Activated CD4-positive, alpha-beta memory T cell treated with anti-CD3 and anti-CD28 coated beads for 36 hours (primary cell): ENCODE measurements at regions not wholly inside any gene's neighbourhood (a gene's known extent, or its start where the extent isn't known, plus 50 kb on each side); places are given as distances from the start of the nearest gene placed in this dataset.
"Not testable (repeated sequence)": the region's sequence is repeated elsewhere in the genome, so short reads cannot be mapped to it uniquely, and the experiment has no call there.

ENCODE experiments used
- CTCF ChIA-PET: fragments of 350-600 bp; sonication (Branson Sonifier 250); formaldehyde crosslinking; loops from one replicate; lab custom pipeline; 2021; ENCODE audit warnings: antibody characterized with exemption, inconsistent platforms; lab: Charles Lee
- POLR2A ChIA-PET: fragments of 350-600 bp; sonication (Branson Sonifier 250); formaldehyde crosslinking; loops from one replicate; lab custom pipeline; 2021; ENCODE audit warnings: antibody characterized with exemption; lab: Charles Lee
- DNase-seq: peaks from one replicate; pipeline ENCODE4 v3.0.0-alpha.2; 2020
- H3K27ac Mint-ChIP-seq: one replicate; pipeline ENCODE4 v1.8.0; 2021; ENCODE audit warnings: mixed read lengths
- H3K27me3 Mint-ChIP-seq: one replicate; pipeline ENCODE4 v1.8.0; 2021; ENCODE audit warnings: mixed read lengths
- H3K36me3 Mint-ChIP-seq: one replicate; pipeline ENCODE4 v1.8.0; 2021; ENCODE audit warnings: mixed read lengths
- H3K4me1 Mint-ChIP-seq: one replicate; pipeline ENCODE4 v1.8.0; 2021; ENCODE audit warnings: low read depth, mixed read lengths
- H3K4me3 Mint-ChIP-seq: one replicate; pipeline ENCODE4 v1.8.0; 2021; ENCODE audit warnings: mild to moderate bottlenecking, mixed read lengths
- H3K9me3 Mint-ChIP-seq: one replicate; pipeline ENCODE4 v1.8.0; 2021; ENCODE audit warnings: mixed read lengths
- intact Hi-C: fragments of 100-400 bp; cut with micrococcal nuclease; formaldehyde crosslinking; loops from one replicate; pipeline ENCODE4 v1.15.1; 2023

GRCh38 chr1:242842094-242842493 lies 317.6 kb upstream of the PLD5 start:
- H3K36me3 Mint-ChIP-seq, result no peaks in the 10 kb centered on the region
- H3K4me1 Mint-ChIP-seq, result no peaks in the 10 kb centered on the region
- H3K27me3 Mint-ChIP-seq, result no peaks in the 10 kb centered on the region
- peaks cover 3% of the 10 kb centered on the region for H3K9me3 Mint-ChIP-seq
- no peak overlapping the region for H3K27ac Mint-ChIP-seq
- H3K4me3 Mint-ChIP-seq, result no peak overlapping the region
- ChIA-PET POLR2A (no interaction called here), CTCF (no interaction called here)
- no peak for DNase-seq
- intact Hi-C loops, result no loop called here

GRCh38 chr1:242839101-242839500 lies 314.6 kb upstream of the PLD5 start:
- intact Hi-C loops, result no loop called here
- H3K27ac Mint-ChIP-seq, result no peak overlapping the region
- H3K27me3 Mint-ChIP-seq, result no peaks in the 10 kb centered on the region
- no peaks in the 10 kb centered on the region for H3K4me1 Mint-ChIP-seq
- H3K4me3 Mint-ChIP-seq, result no peak overlapping the region
- no peak for DNase-seq
- no peaks in the 10 kb centered on the region for H3K9me3 Mint-ChIP-seq
- ChIA-PET CTCF (no interaction called here), POLR2A (no interaction called here)
- H3K36me3 Mint-ChIP-seq, result no peaks in the 10 kb centered on the region

GRCh38 chr1:242836423-242836822 lies 311.9 kb upstream of the PLD5 start:
- no peak overlapping the region for H3K27ac Mint-ChIP-seq
- H3K36me3 Mint-ChIP-seq, result no peaks in the 10 kb centered on the region
- ChIA-PET CTCF (no interaction called here), POLR2A (no interaction called here)
- H3K4me1 Mint-ChIP-seq, result no peaks in the 10 kb centered on the region
- intact Hi-C loops, result no loop called here
- no peaks in the 10 kb centered on the region for H3K27me3 Mint-ChIP-seq
- no peak for DNase-seq
- H3K9me3 Mint-ChIP-seq, result no peaks in the 10 kb centered on the region
- no peak overlapping the region for H3K4me3 Mint-ChIP-seq

GRCh38 chr1:242828828-242829227 lies 304.3 kb upstream of the PLD5 start:
- H3K4me1 Mint-ChIP-seq, result no peaks in the 10 kb centered on the region
- no peaks in the 10 kb centered on the region for H3K36me3 Mint-ChIP-seq
- H3K4me3 Mint-ChIP-seq, result no peak overlapping the region
- peaks cover 2% of the 10 kb centered on the region for H3K27me3 Mint-ChIP-seq
- DNase-seq, result no peak
- no peaks in the 10 kb centered on the region for H3K9me3 Mint-ChIP-seq
- CTCF ChIA-PET, result interaction anchor here (0.7 kb wide), 1 partner anchor 672 kb away, joined by 3 read pairs; no protein-coding TSS in a partner anchor
- POLR2A ChIA-PET, result no interaction called here
- H3K27ac Mint-ChIP-seq, result no peak overlapping the region
- intact Hi-C loops, result no loop called here

GRCh38 chr1:242828199-242828598 lies 303.7 kb upstream of the PLD5 start:
- peaks cover 2% of the 10 kb centered on the region for H3K27me3 Mint-ChIP-seq
- ChIA-PET POLR2A (no interaction called here), CTCF (interaction anchor here (0.7 kb wide), 1 partner anchor 673 kb away, joined by 3 read pairs; no protein-coding TSS in a partner anchor)
- intact Hi-C loops, result no loop called here
- no peaks in the 10 kb centered on the region for H3K9me3 Mint-ChIP-seq
- no peak overlapping the region for H3K27ac Mint-ChIP-seq
- H3K4me3 Mint-ChIP-seq, result no peak overlapping the region
- H3K36me3 Mint-ChIP-seq, result no peaks in the 10 kb centered on the region
- no peak for DNase-seq
- H3K4me1 Mint-ChIP-seq, result no peaks in the 10 kb centered on the region

- H3K27ac Mint-ChIP-seq, result no peak overlapping the region
- CTCF ChIA-PET, result no interaction called here
Observed at GRCh38 chr1:242827538-242827937, 303.0 kb upstream of the PLD5 start.

GRCh38 chr1:242826701-242827336 lies 302.3 kb upstream of the PLD5 start:
- no peak for DNase-seq
- CTCF ChIA-PET, result no interaction called here
- intact Hi-C loops, result no loop called here
- no peaks in the 10 kb centered on the region for H3K36me3 Mint-ChIP-seq
- no peak overlapping the region for H3K27ac Mint-ChIP-seq
- no peak overlapping the region for H3K4me3 Mint-ChIP-seq
- H3K4me1 Mint-ChIP-seq, result no peaks in the 10 kb centered on the region
- H3K9me3 Mint-ChIP-seq, result no peaks in the 10 kb centered on the region
- POLR2A ChIA-PET, result no interaction called here
- peaks cover 2% of the 10 kb centered on the region for H3K27me3 Mint-ChIP-seq

More at GRCh38 chr1:242827538-242827937, 303.0 kb upstream of the PLD5 start:
- Mint-ChIP-seq H3K9me3 (no peaks in the 10 kb centered on the region), H3K4me1 (no peaks in the 10 kb centered on the region), H3K36me3 (no peaks in the 10 kb centered on the region), H3K4me3 (no peak overlapping the region), H3K27me3 (peaks cover 2% of the 10 kb centered on the region)
- intact Hi-C loops, result no loop called here
- no peak for DNase-seq
- POLR2A ChIA-PET, result no interaction called here

GRCh38 chr1:242824435-242824834 lies 299.9 kb upstream of the PLD5 start:
- POLR2A ChIA-PET, result no interaction called here
- H3K4me3 Mint-ChIP-seq, result no peak overlapping the region

GRCh38 chr1:242813490-242814091 lies 289.1 kb upstream of the PLD5 start:
- Mint-ChIP-seq H3K27ac (no peak overlapping the region), H3K27me3 (peaks cover 6% of the 10 kb centered on the region), H3K4me1 (no peaks in the 10 kb centered on the region), H3K4me3 (no peak overlapping the region), H3K9me3 (no peaks in the 10 kb centered on the region), H3K36me3 (no peaks in the 10 kb centered on the region)
- intact Hi-C loops, result no loop called here
- ChIA-PET POLR2A (no interaction called here), CTCF (no interaction called here)
- no peak for DNase-seq

More at GRCh38 chr1:242824435-242824834, 299.9 kb upstream of the PLD5 start:
- Mint-ChIP-seq H3K9me3 (no peaks in the 10 kb centered on the region), H3K27me3 (peaks cover 2% of the 10 kb centered on the region), H3K27ac (no peak overlapping the region), H3K36me3 (no peaks in the 10 kb centered on the region), H3K4me1 (no peaks in the 10 kb centered on the region)
- intact Hi-C loops, result no loop called here
- CTCF ChIA-PET, result no interaction called here
- DNase-seq, result no peak

GRCh38 chr1:242811092-242811840 lies 286.8 kb upstream of the PLD5 start:
- H3K36me3 Mint-ChIP-seq, result no peaks in the 10 kb centered on the region
- DNase-seq, result no peak
- no peak overlapping the region for H3K27ac Mint-ChIP-seq
- intact Hi-C loops, result no loop called here
- H3K9me3 Mint-ChIP-seq, result no peaks in the 10 kb centered on the region
- CTCF ChIA-PET, result no interaction called here
- POLR2A ChIA-PET, result no interaction called here
- peaks cover 6% of the 10 kb centered on the region for H3K27me3 Mint-ChIP-seq
- no peaks in the 10 kb centered on the region for H3K4me1 Mint-ChIP-seq
- H3K4me3 Mint-ChIP-seq, result no peak overlapping the region

GRCh38 chr1:242806324-242806723 lies 281.8 kb upstream of the PLD5 start:
- H3K27ac Mint-ChIP-seq, result no peak overlapping the region
- ChIA-PET CTCF (no interaction called here), POLR2A (no interaction called here)
- no peaks in the 10 kb centered on the region for H3K9me3 Mint-ChIP-seq
- no peaks in the 10 kb centered on the region for H3K36me3 Mint-ChIP-seq
- H3K4me1 Mint-ChIP-seq, result no peaks in the 10 kb centered on the region
- no peak overlapping the region for H3K4me3 Mint-ChIP-seq
- no peaks in the 10 kb centered on the region for H3K27me3 Mint-ChIP-seq
- no peak for DNase-seq
- intact Hi-C loops, result no loop called here

GRCh38 chr1:242805360-242805759 lies 280.9 kb upstream of the PLD5 start:
- H3K9me3 Mint-ChIP-seq, H3K4me1 Mint-ChIP-seq, intact Hi-C loops, DNase-seq, POLR2A ChIA-PET, H3K27ac Mint-ChIP-seq, H3K4me3 Mint-ChIP-seq, H3K36me3 Mint-ChIP-seq, H3K27me3 Mint-ChIP-seq, CTCF ChIA-PET: not testable (repeated sequence)
